ENCODE measurements at regions not wholly inside any gene's neighbourhood (a gene's known extent, or its start where the extent isn't known, plus 50 kb on each side); places are given as distances from the start of the nearest gene placed in this dataset.
"Not testable (repeated sequence)": the region's sequence is repeated elsewhere in the genome, so short reads cannot be mapped to it uniquely, and the experiment has no call there.

DNA sequence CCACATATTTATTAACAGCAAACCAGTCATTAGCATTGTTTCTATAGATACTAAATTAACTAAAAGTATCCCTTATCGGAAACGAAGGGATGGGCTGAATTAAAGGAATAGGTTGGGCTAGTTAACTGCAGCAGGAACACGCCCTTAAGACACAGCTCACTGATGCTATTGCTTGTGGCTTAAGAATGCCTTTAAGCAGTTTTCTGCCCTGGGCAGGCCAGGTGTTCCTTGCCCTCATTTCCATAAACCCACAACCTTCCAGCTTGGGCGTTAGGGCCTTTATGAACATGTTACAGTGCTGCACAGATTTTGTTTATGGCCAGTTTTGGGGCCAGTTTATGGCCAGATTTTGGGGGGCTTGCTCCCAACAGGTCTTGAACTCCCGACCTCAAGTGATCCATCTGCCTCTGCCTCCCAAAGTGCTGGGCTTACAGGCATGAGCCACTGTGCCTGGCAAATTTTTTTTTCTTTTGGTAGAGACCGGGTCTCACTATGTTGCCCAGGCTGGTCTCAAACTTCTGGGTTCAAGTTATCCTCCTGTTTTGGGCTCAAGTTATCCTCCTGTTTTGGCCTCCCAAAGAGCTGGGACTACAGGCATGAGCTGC lies 90.1 kb upstream of the GRIN2A start:
- not testable (repeated sequence) for DNase-seq (ENCODE audit: low read depth, low spot score)

DNA sequence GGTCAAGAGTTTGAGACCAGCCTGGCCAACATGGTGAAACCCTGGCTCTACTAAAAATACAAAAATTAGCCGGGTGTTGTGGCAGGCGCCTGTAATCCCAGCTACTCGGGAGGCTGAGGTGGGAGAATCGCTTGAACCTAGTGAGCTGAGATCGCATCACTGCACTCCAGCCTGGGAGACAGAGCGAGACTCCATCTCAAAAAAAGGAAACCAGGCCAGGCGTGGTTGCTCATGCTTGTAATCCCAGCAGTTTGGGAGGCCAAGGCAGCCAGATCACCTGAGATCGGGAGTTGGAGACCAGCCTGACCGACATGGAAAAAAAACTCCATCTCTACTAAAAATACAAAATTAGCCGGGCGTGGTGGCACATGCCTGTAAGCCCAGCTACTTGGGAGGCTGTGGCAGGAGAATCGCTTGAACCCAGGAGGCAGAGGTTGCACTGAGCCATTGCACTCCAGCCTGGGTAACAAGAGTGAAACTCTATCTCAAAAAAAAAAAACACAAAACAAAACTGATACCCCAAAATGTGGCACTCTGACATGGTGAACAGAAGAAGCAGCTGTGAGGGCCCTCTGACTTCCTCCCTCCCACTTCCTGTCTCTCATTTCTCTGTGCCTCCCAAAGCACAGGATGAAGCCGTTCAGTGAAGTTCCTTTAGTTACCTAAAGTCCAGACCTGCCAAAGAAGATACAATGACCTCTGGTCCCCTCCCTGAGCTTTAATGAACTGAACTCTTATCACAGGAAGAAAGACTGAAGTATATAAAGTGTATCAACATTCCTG lies 93.2 kb upstream of the GRIN2A start:
- not testable (repeated sequence) for DNase-seq (ENCODE audit: low read depth, low spot score)

DNA sequence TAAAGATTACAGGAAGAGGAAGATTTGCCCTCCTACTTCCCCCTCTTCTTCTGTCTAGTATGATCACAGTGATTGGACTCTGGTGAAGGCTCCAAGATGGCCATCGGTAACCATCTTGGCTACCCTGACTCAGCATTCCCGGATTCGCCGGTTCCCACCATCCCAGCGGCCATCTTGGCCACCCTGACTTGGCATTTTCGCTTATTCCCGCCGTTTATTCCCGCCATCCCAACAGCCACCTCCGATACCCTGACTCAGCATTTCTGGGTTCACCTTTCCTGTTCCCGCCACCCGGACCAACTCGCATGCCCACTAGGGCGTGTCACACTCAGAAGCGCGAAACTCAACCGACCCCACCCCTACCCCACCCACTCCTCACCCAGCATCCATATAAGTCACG lies 95.4 kb upstream of the GRIN2A start:
- DNase-seq (ENCODE audit: low read depth, low spot score), result no peak

DNA sequence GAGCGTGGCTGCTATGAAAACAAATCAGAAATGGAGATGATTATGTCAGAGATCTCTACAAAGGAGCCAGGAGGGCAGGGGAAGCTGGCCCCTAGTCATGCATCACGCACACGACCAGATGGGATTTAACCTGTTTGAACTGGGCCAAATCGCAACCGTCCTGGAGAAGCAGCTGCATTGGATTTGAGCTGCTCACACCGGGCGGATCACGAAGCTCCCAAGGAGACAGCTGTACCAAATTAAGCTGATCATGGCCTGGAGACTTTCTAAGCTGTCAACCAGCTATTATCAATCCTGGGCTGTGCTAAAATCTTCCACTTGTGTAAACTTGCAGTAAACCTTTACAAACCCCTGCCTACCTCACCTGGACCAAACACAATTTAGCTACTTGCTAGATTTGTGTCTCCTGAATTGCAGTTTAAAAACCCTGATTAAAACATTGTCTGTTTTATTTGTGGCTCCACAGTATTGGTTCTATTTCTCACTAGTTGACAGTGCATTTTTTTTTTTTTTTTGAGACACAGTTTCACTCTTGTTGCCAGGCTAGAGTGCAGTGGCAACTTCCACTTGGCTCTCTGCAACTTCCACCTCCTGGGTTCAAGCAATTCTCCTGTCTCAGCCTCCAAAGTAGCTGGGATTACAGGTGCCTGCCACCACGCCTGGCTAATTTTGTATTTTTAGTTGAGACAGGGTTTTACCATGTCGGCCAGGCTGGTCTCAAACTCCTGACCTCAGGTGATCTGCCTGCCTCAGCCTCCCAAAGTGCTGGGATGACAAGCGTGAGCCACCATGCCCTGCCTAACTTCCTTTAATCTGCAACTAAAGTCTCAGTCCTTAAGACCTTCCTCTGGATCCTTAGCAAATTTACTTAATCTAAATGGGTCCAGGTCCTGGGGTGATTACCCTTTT lies 98.3 kb upstream of the GRIN2A start:
- DNase-seq (ENCODE audit: low read depth, low spot score), result no peak

DNA sequence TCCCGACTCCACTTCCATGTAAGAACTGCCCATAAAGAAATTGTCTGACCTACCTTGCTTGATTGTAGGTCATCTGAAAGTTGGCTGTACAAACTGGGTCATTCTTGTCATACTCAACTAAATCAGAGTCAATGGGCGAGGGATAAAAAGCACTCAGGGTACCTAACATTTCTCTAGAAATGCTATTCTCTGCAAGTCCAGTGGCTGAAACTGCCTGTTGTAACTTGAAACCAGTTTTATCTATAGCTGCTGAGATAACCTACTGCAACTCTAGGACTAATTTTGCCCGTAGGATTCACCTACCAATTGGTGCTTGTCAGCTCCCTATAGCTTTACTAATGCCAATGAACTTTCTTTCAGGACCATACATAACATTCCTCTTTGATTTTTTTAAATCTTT lies 100.1 kb upstream of the GRIN2A start:
- no peak for DNase-seq (ENCODE audit: low read depth, low spot score)

DNA sequence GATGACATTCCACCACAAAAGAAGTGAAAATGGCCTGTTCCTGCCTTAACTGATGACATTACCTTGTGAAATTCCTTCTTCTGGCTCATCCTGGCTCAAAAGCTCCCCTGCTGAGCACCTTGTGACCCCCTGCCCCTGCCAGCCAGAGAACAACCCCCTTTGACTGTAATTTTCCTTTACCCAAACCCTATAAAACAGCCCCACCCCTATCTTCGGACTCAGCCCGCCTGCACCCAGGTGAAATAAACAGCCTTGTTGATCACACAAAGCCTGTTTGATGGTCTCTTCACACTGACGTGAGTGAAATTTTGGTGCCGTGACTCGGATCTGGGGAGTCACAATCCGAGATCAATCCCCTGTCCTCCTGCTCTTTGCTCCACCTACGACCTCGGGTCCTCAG lies 101.0 kb upstream of the GRIN2A start:
- not testable (repeated sequence) for DNase-seq (ENCODE audit: low read depth, low spot score)

DNA sequence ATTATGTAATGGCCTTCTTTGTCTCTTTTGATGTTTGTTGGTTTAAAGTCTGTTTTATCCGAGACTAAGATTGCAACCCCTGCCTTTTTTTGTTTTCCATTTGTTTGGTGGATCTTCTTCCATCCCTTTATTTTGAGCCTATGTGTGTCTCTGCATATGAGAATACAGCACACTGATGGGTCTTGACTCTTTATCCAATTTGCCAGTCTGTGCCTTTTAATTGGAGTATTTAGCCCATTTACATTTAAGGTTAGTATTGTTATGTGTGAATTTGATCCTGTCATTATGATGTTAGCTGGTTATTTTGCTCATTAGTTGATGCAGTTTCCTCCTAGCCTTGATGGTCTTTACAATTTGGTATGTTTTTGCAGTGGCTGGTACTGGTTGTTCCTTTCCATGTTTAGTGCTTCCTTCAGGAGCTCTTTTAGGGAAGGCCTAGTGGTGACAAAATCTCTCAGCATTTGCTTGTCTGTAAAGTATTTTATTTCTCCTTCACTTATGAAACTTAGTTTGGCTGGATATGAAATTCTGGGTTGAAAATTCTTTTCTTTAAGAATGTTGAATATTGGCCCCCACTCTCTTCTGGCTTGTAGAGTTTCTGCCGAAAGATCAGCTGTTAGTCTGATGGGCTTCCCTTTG lies 95.3 kb upstream of the ATF7IP2 start:
- DNase-seq (ENCODE audit: low read depth, low spot score), result not testable (repeated sequence)

DNA sequence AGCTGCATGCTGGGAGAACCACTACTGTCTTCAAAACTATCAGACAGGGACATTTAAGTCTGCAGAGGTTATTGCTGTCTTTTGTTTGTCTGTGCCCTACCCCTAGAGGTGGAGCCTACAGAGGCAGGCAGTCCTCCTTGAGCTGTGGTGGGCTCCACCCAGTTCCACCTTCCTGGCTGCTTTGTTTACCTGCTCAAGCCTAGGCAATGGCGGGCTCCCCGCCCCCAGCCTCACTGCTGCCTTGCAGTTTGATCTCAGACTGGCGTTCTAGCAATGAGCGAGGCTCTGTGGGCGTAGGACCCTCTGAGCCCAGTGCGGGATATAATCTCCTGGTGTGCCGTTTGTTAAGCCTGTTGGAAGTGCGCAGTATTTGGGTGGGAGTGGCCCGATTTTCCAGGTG lies 93.7 kb upstream of the ATF7IP2 start:
- DNase-seq (ENCODE audit: low read depth, low spot score), result not testable (repeated sequence)

DNA sequence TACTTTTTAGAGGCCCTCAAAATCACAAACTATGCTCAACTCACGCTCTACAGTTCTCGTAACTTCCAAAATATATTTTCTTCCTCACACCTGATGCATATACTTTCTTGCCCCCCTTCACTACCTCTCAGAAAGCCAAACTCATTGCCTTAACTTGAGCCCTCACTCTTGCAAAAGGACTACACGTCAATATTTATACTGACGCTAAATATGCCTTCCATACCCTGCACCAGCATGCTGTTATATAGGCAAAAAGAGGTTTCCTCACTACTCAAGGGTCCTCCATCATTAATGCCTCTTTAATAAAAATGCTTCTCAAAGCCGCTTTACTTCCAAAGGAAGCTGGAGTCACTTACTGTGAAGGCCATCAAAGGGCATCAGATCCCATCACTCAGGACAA lies 92.9 kb upstream of the ATF7IP2 start:
- DNase-seq (ENCODE audit: low read depth, low spot score), result not testable (repeated sequence)

DNA sequence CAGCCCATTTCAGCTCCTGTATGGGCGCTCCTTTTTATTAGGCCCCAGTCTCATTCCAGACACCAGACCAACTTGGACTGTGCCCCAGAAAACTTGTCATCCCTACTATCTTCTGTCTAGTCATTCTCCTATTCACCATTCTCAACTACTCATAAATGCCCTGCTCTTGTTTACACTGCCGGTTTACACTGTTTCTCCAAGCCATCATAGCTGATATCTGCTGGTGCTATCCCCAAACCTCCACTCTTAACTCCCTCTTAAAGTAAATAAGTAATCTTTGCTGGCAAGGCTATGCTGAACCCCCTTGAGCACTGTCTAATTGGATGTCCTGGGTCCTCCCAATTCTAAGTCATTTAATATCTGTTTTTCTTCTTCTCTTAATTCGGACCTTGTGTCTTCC lies 91.7 kb upstream of the ATF7IP2 start:
- DNase-seq (ENCODE audit: low read depth, low spot score), result not testable (repeated sequence)

DNA sequence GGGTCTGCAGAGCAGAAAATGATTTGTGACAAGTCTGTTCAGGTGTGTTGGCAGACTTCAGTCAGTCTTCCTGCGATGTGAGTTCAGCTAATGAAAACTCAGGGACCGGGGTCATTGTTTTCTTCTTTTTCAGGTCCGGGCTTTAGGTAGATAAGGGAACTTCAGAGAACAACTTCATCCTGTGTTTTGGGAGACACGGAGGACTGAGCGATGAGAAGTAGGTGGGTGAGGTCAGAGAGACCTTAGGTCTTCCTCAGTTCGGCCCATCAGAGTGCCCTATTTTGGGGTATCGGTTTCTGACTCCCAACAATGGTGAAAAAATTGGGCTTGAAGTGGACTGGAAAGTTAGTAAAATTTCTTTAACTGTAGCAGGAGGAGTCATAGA lies 88.9 kb upstream of the ATF7IP2 start:
- DNase-seq (ENCODE audit: low read depth, low spot score), result no peak

DNA sequence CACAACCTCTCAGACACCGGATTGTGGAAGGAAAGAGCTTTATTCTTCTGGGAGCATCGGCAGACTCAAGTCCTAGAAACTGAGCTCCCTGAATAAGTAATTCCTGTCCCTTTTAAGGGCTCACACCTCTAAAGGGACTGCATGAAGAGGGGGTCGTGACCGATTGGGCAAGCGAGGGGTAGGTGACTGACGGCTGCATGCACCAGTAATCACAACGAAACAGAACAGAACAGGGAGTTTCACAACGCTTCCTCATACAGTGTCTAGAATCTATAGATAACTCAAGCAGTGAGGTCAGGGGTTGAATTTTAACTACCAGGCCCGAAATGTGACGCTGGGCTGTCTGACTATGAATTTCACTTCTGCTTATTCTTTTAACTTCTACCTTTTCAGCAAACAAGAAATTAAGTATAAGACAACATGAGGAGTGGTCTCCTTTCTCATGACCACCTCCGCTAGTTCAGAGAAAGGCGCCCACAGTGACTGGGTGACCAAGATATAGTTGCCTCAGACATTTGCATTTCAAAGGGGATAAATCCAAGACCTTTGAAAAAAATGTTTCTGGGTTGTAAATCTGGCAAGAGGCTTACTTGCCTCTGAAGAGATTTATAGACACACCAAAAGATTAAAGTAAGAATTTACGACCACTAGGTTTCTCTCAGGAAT lies 88.4 kb upstream of the ATF7IP2 start:
- no peak for DNase-seq (ENCODE audit: low read depth, low spot score)

DNA sequence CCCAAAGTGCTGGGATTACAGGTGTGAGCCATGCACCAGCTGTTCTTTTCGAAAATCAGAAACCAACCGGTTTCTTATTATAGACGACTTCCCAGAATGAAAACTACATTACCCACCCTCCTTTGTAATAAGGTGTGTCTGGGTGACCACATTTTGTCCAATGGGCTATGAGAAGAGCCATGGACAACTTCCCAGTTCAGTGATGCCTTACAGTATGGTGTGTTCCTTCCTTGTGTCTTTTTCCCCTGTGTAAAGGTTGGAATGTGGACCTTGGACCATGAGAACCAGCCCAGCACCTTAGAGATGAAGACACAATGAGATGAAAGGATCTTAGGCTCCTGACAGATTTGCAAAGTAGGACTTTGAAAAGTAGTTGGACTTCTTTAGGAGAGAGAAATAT lies 85.0 kb upstream of the ATF7IP2 start:
- DNase-seq (ENCODE audit: low read depth, low spot score), result no peak

DNA sequence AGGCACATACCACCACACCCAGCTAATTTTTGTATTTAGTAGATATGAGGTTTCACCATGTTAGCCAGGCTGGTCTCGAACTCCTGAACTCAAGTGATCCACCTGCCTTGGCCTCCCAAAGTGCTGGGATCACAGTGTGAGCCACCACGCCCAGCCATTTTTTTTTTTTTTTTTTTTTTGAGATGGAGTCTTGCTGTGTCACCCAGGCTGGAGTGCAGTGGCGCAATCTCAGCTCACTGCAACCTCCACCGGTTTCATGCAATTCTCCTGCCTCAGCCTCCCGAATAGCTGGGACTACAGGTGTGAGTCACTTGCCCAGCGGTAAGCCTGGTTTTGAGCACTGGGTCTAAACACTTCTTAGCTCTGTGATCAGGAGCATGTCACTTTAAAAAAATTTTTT lies 84.3 kb upstream of the ATF7IP2 start:
- DNase-seq (ENCODE audit: low read depth, low spot score), result not testable (repeated sequence)

DNA sequence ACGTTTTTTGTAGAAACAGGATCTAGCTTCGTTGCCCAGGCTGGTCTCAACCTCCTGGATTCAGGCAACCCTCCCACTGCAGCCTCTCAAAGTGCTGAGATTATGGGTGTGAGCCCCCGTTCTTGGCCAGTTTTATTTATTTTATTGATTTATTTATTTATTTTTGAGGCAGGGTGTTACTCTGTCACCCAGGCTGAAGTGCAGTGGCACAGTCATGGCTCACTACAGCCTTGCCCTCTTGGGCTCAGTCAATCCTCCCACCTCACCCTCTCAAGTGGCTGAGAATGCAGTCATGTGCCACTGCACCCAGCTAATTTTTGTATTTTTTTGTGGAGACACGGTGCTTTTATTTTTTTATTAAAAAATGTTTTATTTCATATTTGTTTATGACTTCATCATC lies 79.9 kb upstream of the ATF7IP2 start:
- DNase-seq (ENCODE audit: low read depth, low spot score), result no peak

DNA sequence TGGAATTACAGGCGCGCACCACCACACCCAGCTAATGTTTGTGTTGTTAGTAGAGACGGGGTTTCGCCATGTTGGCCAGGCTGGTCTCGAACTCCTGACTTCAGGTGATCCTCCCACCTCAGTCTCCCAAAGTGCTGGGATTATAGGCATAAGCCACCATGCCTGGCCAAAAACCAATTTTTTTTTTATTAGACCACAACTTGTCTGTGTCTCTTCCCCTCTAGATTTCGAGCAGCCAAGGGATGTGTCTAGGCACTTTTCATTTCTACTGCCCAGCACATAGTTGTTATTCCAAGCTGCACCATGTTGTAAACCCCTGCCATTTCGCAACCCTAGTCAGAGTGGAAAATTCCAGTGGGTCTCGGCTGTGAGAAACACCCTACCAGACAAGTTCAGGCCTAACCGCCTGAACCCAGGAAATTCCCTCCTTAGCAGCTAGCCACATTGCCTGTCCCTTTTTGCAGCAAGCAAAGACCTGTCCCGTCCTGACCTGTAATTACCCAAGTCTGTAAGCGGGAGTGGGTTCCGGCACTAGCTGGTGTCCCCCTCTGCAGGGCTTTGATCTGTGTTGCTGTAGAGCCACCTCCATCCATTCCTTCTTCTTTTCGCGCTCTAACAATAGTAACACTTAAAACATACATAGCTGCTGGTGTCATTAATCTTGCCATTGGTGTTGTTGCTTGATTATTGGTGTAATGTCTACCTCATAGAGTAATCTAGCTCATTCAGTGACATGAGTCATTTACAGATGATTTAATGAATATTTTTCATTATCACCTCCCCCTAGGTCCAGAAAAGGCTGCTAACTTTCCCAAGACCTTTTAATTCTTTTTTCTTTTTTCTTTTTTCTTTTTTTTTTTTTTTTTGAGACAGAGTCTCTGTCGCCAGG lies 77.3 kb upstream of the ATF7IP2 start:
- no peak for DNase-seq (ENCODE audit: low read depth, low spot score)

DNA sequence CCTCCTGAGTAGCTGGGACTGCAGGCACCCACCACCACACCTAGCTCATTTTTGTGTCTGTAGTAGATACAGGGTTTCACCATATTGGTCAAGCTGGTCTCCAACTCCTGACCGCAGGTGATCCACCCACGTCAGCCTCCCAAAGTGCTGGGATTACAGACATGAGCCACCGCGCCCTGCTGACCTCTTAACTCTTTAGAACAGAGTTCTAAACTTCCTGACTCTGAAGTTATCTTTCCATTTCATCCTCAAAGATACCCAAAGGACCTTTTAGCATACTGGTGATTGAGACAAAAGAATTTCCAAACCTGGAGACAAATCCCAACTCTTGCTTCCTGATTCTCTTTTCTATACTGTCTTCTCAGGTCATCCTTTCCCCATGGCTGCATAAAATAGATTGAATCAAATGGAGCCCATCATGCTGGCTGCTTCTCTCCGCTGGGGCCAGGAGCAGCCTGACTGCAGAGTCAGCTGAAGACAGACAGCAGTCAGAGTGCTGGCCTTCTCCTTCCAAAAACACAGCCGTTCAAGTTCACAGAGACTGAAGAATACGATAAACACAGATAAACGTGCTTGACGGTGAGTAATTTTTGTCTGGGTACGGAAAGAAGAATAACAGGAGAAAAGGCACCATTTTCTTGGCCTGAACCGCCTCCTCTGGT lies 76.5 kb upstream of the ATF7IP2 start:
- no peak for DNase-seq (ENCODE audit: low read depth, low spot score)

DNA sequence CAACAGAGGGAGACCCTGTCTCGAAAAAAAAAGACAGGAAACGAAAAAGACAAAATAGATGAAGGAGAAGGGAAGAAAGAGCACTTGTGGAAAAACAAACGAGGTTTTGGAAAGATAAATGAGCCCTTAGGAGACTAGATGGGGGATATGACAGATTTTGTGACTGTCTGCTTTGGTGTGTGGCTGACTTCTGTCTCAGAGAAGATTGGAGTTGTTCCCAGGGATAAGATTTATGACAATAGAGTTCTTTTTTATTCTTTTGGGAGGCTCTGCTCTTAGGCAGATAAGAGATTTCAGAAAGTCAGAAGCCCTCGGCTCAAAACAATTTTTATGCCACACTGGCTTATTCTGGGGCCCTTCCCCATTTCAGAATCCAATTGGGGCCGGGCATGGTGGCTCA lies 73.9 kb upstream of the ATF7IP2 start:
- DNase-seq (ENCODE audit: low read depth, low spot score), result no peak

DNA sequence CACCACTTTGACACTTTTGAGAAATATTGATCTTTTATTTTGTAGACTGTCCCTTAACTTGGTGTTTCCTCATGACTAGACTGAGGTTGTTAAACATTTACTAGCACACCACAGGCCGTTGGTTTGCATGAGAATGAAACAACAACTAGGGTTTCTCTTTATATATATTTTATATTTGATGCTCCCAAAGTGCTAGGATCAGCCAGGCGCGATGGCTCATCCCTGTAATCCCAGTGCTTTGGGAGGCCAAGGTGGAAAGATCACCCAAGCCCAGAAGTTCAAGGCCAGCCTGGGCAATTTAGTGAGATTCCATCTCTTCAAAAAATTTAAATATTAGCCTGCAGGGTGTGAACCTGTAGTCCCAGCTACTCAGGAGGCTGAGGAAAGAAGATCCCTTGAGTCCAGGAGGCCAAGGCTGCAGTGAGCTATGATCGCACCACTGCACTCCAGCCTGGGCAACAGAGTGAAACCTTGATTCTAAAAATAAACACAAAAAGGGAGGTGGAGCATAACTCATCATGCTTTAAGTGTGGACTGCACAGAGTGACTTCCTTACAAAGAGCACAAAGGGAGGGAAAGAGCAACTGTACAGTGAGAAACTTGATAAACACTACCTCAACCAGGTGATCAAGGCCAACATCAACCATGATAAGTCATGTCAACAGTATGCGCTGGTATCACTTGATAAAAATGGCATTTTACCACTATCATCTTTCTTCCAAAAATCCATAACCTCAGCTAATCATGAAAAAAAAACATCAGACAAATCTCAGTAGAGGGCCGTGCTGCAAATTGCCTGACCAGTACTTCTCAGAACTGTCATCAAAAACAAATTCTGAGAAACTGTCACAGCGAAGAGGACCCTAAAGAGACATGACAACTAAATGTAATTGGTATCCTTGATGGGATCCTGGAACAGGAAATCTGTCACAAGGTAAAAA lies 72.8 kb upstream of the ATF7IP2 start:
- DNase-seq (ENCODE audit: low read depth, low spot score), result no peak

Data from astrocyte of the hippocampus (primary cell).